Peyer's patch (tissue), 4 donors: ENCODE measurements at regions not wholly inside any gene's neighbourhood (a gene's known extent, or its start where the extent isn't known, plus 50 kb on each side); places are given as distances from the start of the nearest gene placed in this dataset.
"Not testable (repeated sequence)": the region's sequence is repeated elsewhere in the genome, so short reads cannot be mapped to it uniquely, and the experiment has no call there.

Experiments used
- CTCF ChIP-seq, 6 experiments: fragments of 450-650 bp in 4 of 6; fragments of 200-600 bp in 2 of 6; sonication (generic) in 1 of 6; IDR thresholded peaks; one replicate each; pipeline ENCODE4 v1.5.1; 2017 to 2019; ENCODE audit warnings: antibody characterized with exemption in 6 of 6, mild to moderate bottlenecking in 3 of 6, moderate library complexity in 1 of 6
- POLR2A ChIP-seq, 2 donors: fragments of 450-650 bp; IDR thresholded peaks; one replicate each; pipeline ENCODE4 v1.5.1; 2017; ENCODE audit warnings: antibody characterized with exemption in 2 of 2, mild to moderate bottlenecking in 2 of 2, moderate library complexity in 2 of 2

GRCh38 chr6:135565605-135566004 lies 68.1 kb upstream of the AHI1 start:
- not testable (repeated sequence) for TF ChIP-seq CTCF, POLR2A (IDR thresholded peaks at IDR 0.05)
